ENCODE measurements at regions not wholly inside any gene's neighbourhood (a gene's known extent, or its start where the extent isn't known, plus 50 kb on each side); places are given as distances from the start of the nearest gene placed in this dataset.
A peak's percentile ranks its signal among the peaks of the same experiment; 100 is the strongest.
"Not testable (repeated sequence)": the region's sequence is repeated elsewhere in the genome, so short reads cannot be mapped to it uniquely, and the experiment has no call there.

- DNase-seq = no peak
Measured at GRCh38 chr13:74264333-74264732, 130.1 kb upstream of the KLF12 start.

GRCh38 chr13:74260420-74260819, 126.2 kb upstream of the KLF12 start:
- DNase-seq = not testable (repeated sequence)

DNA sequence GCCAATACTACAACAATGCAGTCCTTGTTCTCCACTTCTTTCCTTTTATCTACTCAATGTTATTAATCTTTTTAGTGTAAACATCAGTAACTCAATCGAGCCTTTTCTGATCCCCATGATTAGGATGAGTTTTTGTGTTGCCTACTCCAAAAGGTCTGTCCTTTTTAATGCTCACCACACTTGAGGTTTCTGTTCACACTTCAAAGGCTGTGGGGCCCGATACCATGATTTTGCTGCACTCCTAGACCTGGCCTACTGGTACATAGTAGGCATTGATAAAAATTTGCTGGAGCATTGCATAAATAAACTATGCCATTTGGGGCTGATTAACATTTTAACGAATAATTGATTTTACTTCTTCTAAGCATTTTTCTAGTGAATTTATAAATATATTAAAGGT, 125.4 kb upstream of the KLF12 start:
- no peak for DNase-seq

DNA sequence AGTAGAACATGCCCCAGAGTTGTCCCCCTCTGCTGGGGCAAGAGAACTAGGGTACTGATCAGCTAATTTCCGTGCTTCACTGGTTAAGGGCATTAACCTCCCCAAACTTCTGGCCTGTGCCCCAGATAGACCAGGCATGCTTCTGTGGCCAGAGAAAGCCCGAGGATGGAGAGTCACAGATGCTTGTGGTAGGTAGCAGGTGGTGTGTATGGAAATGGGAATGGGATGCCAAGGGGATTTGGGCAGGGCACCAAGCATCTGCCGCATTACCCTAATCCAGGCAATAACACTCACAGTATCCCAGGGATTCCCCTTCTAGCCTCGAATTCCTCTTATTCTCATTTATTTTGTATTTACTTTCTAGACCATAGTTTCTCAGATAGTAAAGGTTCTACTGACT, 124.8 kb upstream of the KLF12 start:
- DNase-seq = no peak

GRCh38 chr13:74256969-74257368, 122.8 kb upstream of the KLF12 start:
- DNase-seq = no peak

DNA sequence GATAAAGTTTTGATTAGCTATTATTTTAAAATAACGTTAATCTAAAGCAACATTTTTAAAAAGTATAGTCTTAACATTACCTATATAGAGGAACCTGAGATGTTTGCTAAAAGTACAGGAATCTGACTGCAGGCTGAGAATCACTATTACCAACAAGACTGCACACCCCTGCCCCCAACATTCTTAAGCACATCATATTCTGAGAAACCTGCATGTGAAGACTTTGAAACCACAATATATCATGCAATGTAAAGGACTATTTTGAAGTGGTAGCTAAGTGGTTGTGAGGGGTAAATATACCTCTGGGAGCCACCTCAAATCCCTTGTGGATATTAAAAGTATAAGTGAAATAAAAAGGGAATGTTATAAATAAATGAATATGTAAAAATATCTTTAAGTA, 119.0 kb upstream of the KLF12 start:
- no peak for DNase-seq

DNA sequence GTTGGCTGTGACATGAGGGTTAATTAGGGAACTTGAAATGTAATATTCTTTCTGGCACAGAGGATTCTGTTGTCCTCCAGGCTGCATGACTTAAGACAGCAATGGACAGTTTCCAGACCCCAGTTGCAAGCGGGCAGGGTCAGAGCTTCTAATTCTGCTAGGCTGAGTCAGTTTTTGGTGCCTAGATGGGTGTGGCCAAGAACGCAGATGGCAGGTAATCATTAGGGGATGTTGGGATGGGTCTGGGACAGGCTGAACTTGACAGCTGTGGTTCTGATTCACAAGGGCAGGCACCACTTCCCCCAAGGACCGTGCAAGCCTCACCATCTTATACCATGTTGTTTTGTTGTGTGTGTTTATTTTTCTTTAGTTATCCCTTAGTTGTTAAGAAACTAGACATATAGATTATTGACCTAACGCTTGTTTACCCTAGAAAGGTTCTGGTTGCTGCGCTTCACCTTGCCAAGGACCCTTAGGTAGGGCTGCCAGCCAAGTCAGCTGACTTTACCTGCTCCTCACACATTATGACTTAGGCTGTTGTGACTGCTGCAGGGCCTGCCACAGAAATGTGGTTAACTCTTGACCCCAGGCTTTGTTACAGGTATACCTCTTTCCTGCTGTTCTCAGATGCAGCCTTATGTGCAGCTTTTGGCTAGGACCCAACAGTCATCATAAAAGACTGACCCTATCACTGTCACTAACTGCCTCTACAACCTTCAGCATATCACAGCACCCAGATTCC, 117.7 kb upstream of the KLF12 start:
- DNase-seq = no peak

DNA sequence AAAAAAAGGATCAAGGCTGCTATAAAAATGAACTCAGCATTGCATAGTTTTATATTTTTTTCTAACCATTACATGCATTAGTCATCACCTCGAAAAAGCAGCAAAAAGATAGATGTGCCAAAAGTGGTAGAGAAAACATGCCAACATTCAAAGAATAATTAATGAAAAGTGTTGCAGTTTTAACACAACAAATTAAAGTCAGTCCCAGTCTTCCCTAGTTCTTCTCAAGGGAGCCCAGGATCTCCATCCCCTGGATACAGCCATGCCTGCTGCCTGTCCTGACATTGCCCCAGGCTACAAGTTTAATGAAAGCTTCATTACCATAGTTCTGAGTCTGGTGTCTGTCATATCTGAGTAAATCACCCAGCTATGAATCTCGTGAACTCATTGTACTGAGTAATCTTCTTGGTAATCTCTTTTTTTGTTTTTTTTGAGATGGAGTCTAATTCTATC, 116.6 kb upstream of the KLF12 start:
- DNase-seq = no peak

- DNase-seq = no peak
Measured at GRCh38 chr13:74248477-74248876, 114.3 kb upstream of the KLF12 start.

- peak; percentile 32 for DNase-seq
Measured at GRCh38 chr13:74246487-74246886, 112.3 kb upstream of the KLF12 start.

GRCh38 chr13:74243637-74244526, 109.7 kb upstream of the KLF12 start:
- DNase-seq = no peak

- DNase-seq = not testable (repeated sequence)
Measured at GRCh38 chr13:74241343-74241742, 107.1 kb upstream of the KLF12 start.

- DNase-seq = no peak
Measured at GRCh38 chr13:74230984-74231501, 96.8 kb upstream of the KLF12 start.

DNA sequence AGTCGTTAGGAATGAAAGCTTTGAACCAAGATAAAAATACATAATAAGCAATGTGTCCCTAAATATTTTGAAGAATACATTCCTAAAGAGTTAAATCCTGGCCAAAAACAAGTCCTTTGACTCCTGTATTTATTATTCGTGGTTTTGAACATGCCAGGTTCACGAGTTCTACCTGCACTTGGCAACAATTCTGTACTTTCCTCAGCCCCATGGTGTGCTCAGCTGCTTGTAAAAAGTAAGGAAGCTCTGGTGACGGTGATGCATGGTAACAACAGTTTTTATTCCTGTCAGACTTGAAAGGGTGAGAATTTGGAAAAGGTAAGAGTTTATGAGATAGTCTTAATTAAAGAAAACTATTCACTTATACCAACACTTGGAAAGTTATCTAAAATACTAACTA, 95.0 kb upstream of the KLF12 start:
- DNase-seq = no peak

- DNase-seq = no peak
Measured at GRCh38 chr13:74227476-74228158, 93.4 kb upstream of the KLF12 start.

DNA sequence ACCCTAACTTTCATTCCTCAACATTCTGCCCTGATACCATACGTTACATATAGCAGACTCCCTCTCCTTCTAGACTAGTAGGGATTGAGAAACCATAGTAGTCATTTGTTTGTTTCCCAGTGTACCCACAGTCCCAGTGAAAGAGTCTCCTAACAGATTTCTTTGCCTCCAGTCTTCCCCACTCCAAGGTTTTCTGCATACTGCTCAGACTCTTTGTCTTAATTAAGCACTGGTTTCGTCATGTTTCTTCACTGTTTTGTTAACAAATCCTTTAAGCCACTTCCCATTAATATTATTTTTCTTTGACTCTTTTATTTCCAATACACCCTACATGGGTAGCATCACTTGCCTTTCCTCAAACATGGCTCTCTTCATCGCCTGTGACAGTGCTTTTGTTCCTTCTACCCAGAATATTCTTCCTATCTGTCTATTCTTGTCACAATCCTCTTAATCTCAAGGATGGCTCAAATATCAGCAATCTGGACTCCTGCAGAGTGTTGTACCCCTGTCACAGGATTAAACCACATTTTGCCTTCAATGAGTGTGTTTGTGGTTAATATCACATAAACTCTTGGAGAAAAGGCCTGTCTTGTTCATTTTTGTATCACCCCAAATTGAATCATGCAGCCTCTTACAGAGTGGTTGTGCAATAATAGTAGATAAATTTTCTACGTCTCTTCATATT, 92.7 kb upstream of the KLF12 start:
- DNase-seq = no peak

GRCh38 chr13:74221752-74222151, 87.5 kb upstream of the KLF12 start:
- DNase-seq = no peak

DNA sequence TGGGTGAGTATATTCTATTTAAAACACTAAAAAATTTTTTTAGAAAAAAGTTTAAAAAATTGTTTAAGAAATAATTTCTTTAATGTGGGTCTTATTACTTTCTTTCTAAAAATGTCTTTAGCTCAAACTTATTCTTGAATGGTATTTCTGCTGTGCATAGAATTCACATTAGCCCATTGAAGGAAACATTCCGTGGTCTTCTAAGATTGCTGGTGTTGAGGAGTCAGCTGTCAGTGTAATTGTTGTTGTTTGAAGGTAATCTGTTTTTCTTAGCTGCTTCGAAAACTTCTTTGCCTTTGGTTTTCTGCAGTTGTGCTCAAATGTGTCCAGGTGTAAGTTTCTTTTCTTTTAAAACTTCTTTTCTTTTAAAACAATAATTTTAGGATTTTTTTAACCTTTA, 85.4 kb upstream of the KLF12 start:
- no peak for DNase-seq

DNA sequence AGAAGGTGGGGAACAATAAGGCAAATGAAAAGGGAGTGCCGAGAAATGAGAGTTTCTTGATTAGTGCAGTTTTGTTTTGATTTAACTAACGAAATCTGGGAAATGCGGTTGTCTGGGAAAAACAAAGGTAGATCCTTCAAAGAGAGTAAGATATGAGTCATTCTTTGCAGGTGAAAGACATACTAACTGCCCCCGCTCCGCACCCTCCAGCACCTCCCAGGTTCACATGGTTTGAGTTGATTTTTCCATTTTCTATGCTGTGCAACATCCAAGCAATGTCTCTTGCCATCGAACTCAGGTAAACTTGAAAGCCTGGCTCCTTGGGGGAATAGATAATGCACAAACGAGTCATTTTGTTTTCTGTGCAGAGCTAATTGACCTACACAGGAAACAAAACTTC, 84.1 kb upstream of the KLF12 start:
- DNase-seq = no peak

DNA sequence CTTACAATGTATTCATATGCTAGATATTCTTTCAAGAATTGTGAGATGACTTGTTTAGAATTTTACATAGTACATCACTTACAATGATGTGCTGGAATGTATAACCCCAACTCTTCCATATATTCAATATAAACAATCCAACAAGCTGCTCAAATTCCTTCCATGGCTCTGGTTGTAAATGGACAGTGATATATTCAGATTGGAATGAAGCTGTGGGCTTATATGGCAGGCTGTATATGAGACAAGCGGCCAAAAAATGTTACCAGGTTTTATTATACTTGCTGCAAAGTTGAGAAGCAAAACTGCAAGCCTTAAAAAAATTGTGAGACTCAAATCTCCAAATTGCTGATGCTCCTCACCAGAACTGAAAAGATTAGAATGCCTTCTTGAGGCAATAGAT, 83.6 kb upstream of the KLF12 start:
- no peak for DNase-seq

- no peak for DNase-seq
Measured at GRCh38 chr13:74215420-74215819, 81.2 kb upstream of the KLF12 start.

DNA sequence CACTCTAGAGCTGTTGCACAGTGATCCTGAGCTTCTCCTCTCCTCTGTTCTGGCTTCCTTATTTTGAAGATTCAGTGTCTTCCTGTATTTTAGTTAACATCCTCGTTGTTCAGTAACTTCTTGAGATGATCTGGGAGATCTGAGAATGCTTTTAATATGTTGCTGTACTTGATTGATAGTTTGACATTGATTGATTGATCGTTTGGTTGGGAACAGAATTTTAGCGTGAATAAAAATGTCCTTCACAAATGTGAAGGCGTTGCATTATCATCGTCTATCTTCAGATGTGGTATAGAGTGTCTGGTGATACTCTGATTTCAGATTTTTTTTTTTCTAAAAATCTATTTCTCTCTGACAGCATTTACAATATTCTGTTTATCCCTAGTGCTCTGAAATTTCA, 80.1 kb upstream of the KLF12 start:
- no peak for DNase-seq
